ENCODE measurements at regions not wholly inside any gene's neighbourhood (a gene's known extent, or its start where the extent isn't known, plus 50 kb on each side); places are given as distances from the start of the nearest gene placed in this dataset.
"Not testable (repeated sequence)": the region's sequence is repeated elsewhere in the genome, so short reads cannot be mapped to it uniquely, and the experiment has no call there.

- DNase-seq = no peak
Observed at GRCh38 chr6:85278466-85279035, 171.3 kb upstream of the NT5E start.

- DNase-seq = not testable (repeated sequence)
Observed at GRCh38 chr6:85276026-85276425, 173.9 kb upstream of the NT5E start.

- DNase-seq = no peak
Observed at GRCh38 chr6:85275338-85275985, 174.4 kb upstream of the NT5E start.

GRCh38 chr6:85273870-85274269 is 176.0 kb upstream of the NT5E start:
- DNase-seq = no peak

- no peak for DNase-seq
Observed at GRCh38 chr6:85273046-85273445, 176.8 kb upstream of the NT5E start.

GRCh38 chr6:85272592-85272991 is 177.3 kb upstream of the NT5E start:
- no peak for DNase-seq

- DNase-seq = no peak
Observed at GRCh38 chr6:85262621-85263020, 187.3 kb upstream of the NT5E start.

- DNase-seq = no peak
Observed at GRCh38 chr6:85261271-85261670, 188.6 kb upstream of the NT5E start.

GRCh38 chr6:85255661-85256060 is 194.2 kb upstream of the NT5E start:
- no peak for DNase-seq

GRCh38 chr6:85252552-85252951 is 197.3 kb upstream of the NT5E start:
- DNase-seq = no peak

GRCh38 chr6:85252085-85252484 is 197.8 kb upstream of the NT5E start:
- no peak for DNase-seq

- no peak for DNase-seq
Observed at GRCh38 chr6:85251300-85251699, 198.6 kb upstream of the NT5E start.

- no peak for DNase-seq
Observed at GRCh38 chr6:85250586-85251220, 199.2 kb upstream of the NT5E start.

- DNase-seq = no peak
Observed at GRCh38 chr6:85245004-85245403, 204.9 kb upstream of the NT5E start.

- DNase-seq = no peak
Observed at GRCh38 chr6:85241498-85242052, 208.3 kb upstream of the NT5E start.

- no peak for DNase-seq
Observed at GRCh38 chr6:85240787-85241385, 209.0 kb upstream of the NT5E start.

- no peak for DNase-seq
Observed at GRCh38 chr6:85237478-85237877, 212.4 kb upstream of the NT5E start.

GRCh38 chr6:85236636-85237035 is 213.2 kb upstream of the NT5E start:
- DNase-seq = no peak

GRCh38 chr6:85227345-85227744 is 222.5 kb upstream of the NT5E start:
- DNase-seq = not testable (repeated sequence)

GRCh38 chr6:85212794-85213193 is 237.1 kb upstream of the NT5E start:
- DNase-seq = not testable (repeated sequence)

GRCh38 chr6:85195243-85195642 is 254.6 kb upstream of the NT5E start:
- DNase-seq = no peak

- no peak for DNase-seq
Observed at GRCh38 chr6:85193339-85193738, 256.5 kb upstream of the NT5E start.

GRCh38 chr6:85192596-85192995 is 257.3 kb upstream of the NT5E start:
- no peak for DNase-seq

GRCh38 chr6:85192186-85192585 is 257.7 kb upstream of the NT5E start:
- no peak for DNase-seq
